ENCODE measurements at regions not wholly inside any gene's neighbourhood (a gene's known extent, or its start where the extent isn't known, plus 50 kb on each side); places are given as distances from the start of the nearest gene placed in this dataset.

GRCh38 chr7:41773756-41774155, 70.9 kb upstream of the INHBA start:
- intact Hi-C loops (cut with DNase I) = no loop called here
- Histone ChIP-seq H3K27me3 (no peaks in the 10 kb centered on the region), H3K9me3 (no peaks in the 10 kb centered on the region), H3K36me3 (no peaks in the 10 kb centered on the region), H3K27ac (no peak overlapping the region), H3K4me3 (no peak overlapping the region), H3K4me1 (no peaks in the 10 kb centered on the region), H3K9ac (ENCODE audit: low read depth in 2 of 2, low read length in 2 of 2) (no peak overlapping the region)
- TF ChIP-seq CTCF (IDR thresholded peaks at IDR 0.05) = no peak
- no peak for DNase-seq

- H3K36me3 ChIP-seq = no peaks in the 10 kb centered on the region
- no peak overlapping the region for H3K27ac ChIP-seq
- DNase-seq = no peak
- intact Hi-C loops (cut with DNase I) = no loop called here
- no peaks in the 10 kb centered on the region for H3K27me3 ChIP-seq
- no peaks in the 10 kb centered on the region for H3K4me1 ChIP-seq
- no peaks in the 10 kb centered on the region for H3K9me3 ChIP-seq
- no peak for TF ChIP-seq CTCF (IDR thresholded peaks at IDR 0.05)
- no peak overlapping the region for H3K4me3 ChIP-seq
- H3K9ac ChIP-seq (ENCODE audit: low read depth in 2 of 2, low read length in 2 of 2) = no peak overlapping the region
Observed at GRCh38 chr7:41771717-41772116, 68.8 kb upstream of the INHBA start.

GRCh38 chr7:41769162-41769561, 66.3 kb upstream of the INHBA start:
- H3K9ac ChIP-seq (ENCODE audit: low read depth in 2 of 2, low read length in 2 of 2) = no peak overlapping the region
- H3K27ac ChIP-seq = no peak overlapping the region
- H3K36me3 ChIP-seq = no peaks in the 10 kb centered on the region
- no peak for DNase-seq
- intact Hi-C loops (cut with DNase I) = no loop called here
- H3K9me3 ChIP-seq = no peaks in the 10 kb centered on the region
- H3K4me3 ChIP-seq = no peak overlapping the region
- no peaks in the 10 kb centered on the region for H3K4me1 ChIP-seq
- H3K27me3 ChIP-seq = no peaks in the 10 kb centered on the region
- no peak for TF ChIP-seq CTCF (IDR thresholded peaks at IDR 0.05)

GRCh38 chr7:41763626-41764025, 60.7 kb upstream of the INHBA start:
- no peaks in the 10 kb centered on the region for H3K36me3 ChIP-seq
- intact Hi-C loops (cut with DNase I) = no loop called here
- TF ChIP-seq CTCF (IDR thresholded peaks at IDR 0.05) = no peak

GRCh38 chr7:41762641-41763040, 59.8 kb upstream of the INHBA start:
- TF ChIP-seq CTCF (IDR thresholded peaks at IDR 0.05) = no peak
- no peak overlapping the region for H3K9ac ChIP-seq (ENCODE audit: low read depth in 2 of 2, low read length in 2 of 2)
- DNase-seq = no peak
- no peak overlapping the region for H3K4me3 ChIP-seq
- H3K4me1 ChIP-seq = no peaks in the 10 kb centered on the region
- intact Hi-C loops (cut with DNase I) = no loop called here
- no peaks in the 10 kb centered on the region for H3K27me3 ChIP-seq
- H3K27ac ChIP-seq = no peak overlapping the region
- no peaks in the 10 kb centered on the region for H3K36me3 ChIP-seq
- H3K9me3 ChIP-seq = no peaks in the 10 kb centered on the region

More at GRCh38 chr7:41763626-41764025, 60.7 kb upstream of the INHBA start:
- Histone ChIP-seq H3K27ac (no peak overlapping the region), H3K27me3 (no peaks in the 10 kb centered on the region), H3K9me3 (no peaks in the 10 kb centered on the region), H3K4me3 (no peak overlapping the region), H3K4me1 (no peaks in the 10 kb centered on the region), H3K9ac (ENCODE audit: low read depth in 2 of 2, low read length in 2 of 2) (no peak overlapping the region)
- no peak for DNase-seq

- H3K9ac ChIP-seq (ENCODE audit: low read depth in 2 of 2, low read length in 2 of 2) = no peak overlapping the region
- no peak for TF ChIP-seq CTCF (IDR thresholded peaks at IDR 0.05)
- no peaks in the 10 kb centered on the region for H3K4me1 ChIP-seq
- intact Hi-C loops (cut with DNase I) = no loop called here
- no peaks in the 10 kb centered on the region for H3K36me3 ChIP-seq
- peaks cover 4% of the 10 kb centered on the region for H3K9me3 ChIP-seq
- DNase-seq = no peak
- no peak overlapping the region for H3K27ac ChIP-seq
- no peaks in the 10 kb centered on the region for H3K27me3 ChIP-seq
- no peak overlapping the region for H3K4me3 ChIP-seq
Observed at GRCh38 chr7:41760293-41760692, 57.4 kb upstream of the INHBA start.
